Suppressor macrophage treated with lipopolysaccharide for 1 hour (primary cell): ENCODE measurements at regions not wholly inside any gene's neighbourhood (a gene's known extent, or its start where the extent isn't known, plus 50 kb on each side); places are given as distances from the start of the nearest gene placed in this dataset.

Source experiments
- DNase-seq, 3 donors: peaks; one replicate each; pipeline ENCODE4 v3.0.0-alpha.2; 2020 to 2022

GRCh38 chr18:33805592-33805991, 227.6 kb downstream of the ASXL3 start:
- no peak for DNase-seq

GRCh38 chr18:33804258-33804657, 226.2 kb downstream of the ASXL3 start:
- no peak for DNase-seq

- DNase-seq: no peak
Measured at GRCh38 chr18:33803636-33804035, 225.6 kb downstream of the ASXL3 start.

- no peak for DNase-seq
Measured at GRCh38 chr18:33802955-33803354, 224.9 kb downstream of the ASXL3 start.
